Heart right ventricle (tissue), 16 donors: ENCODE measurements at regions not wholly inside any gene's neighbourhood (a gene's known extent, or its start where the extent isn't known, plus 50 kb on each side); places are given as distances from the start of the nearest gene placed in this dataset.
"Not testable (repeated sequence)": the region's sequence is repeated elsewhere in the genome, so short reads cannot be mapped to it uniquely, and the experiment has no call there.

ENCODE experiments used
- ATAC-seq, 8 donors: fragments of 200-7000 bp; cut with Tn5 transposase; one replicate each; pipeline ENCODE4 v1.9.1; 2020; ENCODE audit warnings: mild to moderate bottlenecking in 8 of 8, moderate library complexity in 8 of 8, moderate number of reproducible peaks in 1 of 8
- DNase-seq, 2 donors: peaks; one replicate each; pipeline ENCODE4 v3.0.0-alpha.2; 2020
- H3K27ac ChIP-seq, 10 donors: fragments of 200-600 bp; sonication (generic) in 2 of 10; one replicate each; pipeline versions ENCODE4 v1.5.0 to v1.8.0; 2020 to 2022; ENCODE audit warnings: mild to moderate bottlenecking in 3 of 10
- H3K27me3 ChIP-seq, 7 donors: fragments of 200-600 bp; one replicate each; pipeline ENCODE4 v1.8.0; 2021 to 2022; ENCODE audit warnings: mild to moderate bottlenecking in 2 of 7
- H3K36me3 ChIP-seq, 9 donors: fragments of 200-600 bp; sonication (generic) in 1 of 9; one replicate each; pipeline versions ENCODE4 v1.5.0 to v1.8.0; 2020 to 2022; ENCODE audit warnings: mild to moderate bottlenecking in 2 of 9
- H3K4me1 ChIP-seq, 9 donors: fragments of 200-600 bp; sonication (generic) in 1 of 9; one replicate each; pipeline versions ENCODE4 v1.5.0 to v1.8.0; 2020 to 2022; ENCODE audit warnings: mild to moderate bottlenecking in 4 of 9
- H3K4me3 ChIP-seq, 10 donors: fragments of 200-600 bp; sonication (generic) in 2 of 10; one replicate each; pipeline versions ENCODE4 v1.5.0 to v1.8.0; 2020 to 2022; ENCODE audit warnings: mild to moderate bottlenecking in 7 of 10, moderate library complexity in 2 of 10
- H3K9me3 ChIP-seq, 11 donors: fragments of 200-600 bp in 10 of 11; sonication (generic) in 2 of 11; one replicate each; pipeline versions ENCODE4 v1.5.0 to v1.8.0; 2013 to 2022; ENCODE audit warnings: mild to moderate bottlenecking in 2 of 11, control low read depth in 1 of 11, moderate library complexity in 1 of 11
- WGBS, 2 donors: extraction: QIAGEN DNeasy Blood & Tissue Kit; methylation state at CpG; one replicate each; pipeline ENCODE4 v1.1.7; 2013; ENCODE audit warnings: inconsistent platforms in 1 of 2; 5-methylcytosine and 5-hydroxymethylcytosine counted together
- intact Hi-C, 10 donors: fragments of 100-400 bp; cut with DNase I; formaldehyde crosslinking; loops; one replicate each; pipeline versions ENCODE4 v1.11.1 to v1.14.2; 2022
- TF ChIP-seq, protein P1 (sequence below), 9 donors: fragments of 200-600 bp; sonication (generic) in 2 of 9; IDR thresholded peaks; one replicate each; pipeline versions ENCODE4 v1.5.0 to v1.8.0; 2021 to 2022; ENCODE audit warnings: antibody characterized with exemption in 9 of 9, mild to moderate bottlenecking in 5 of 9, moderate library complexity in 1 of 9
- donor health status: Arrhythmogenic right ventricular cardiomyopathy.
- donor health status: ischemic (EF 13 %, LVEDD 7.1; RV severe dilation, severe dysfunction).
- donor health status: healthy with polysubstance abuse.
- donor health status: DM: no; HTN: yes; CAD: no.
- donor health status: DM: no; HTN: no; CAD: no.
- donor health status: ischemic (EF 25% LVEDD 6.9; RV normal size, moderate dysfunction).
- donor health status: ischemic (EF 25% LVEDD 5.7; RV mildly dilated, moderate dysfunction).
- donor health status: healthy.
- donor health status: DM: yes; HTN: yes; CAD: no.
- donor health status: Ischemic cardiomyopathy.
- donor health status: ischemic (EF 35%, LVEDD 5.7; RV mildly dilated, moderate dysfunction).
- donor health status: nonischemic (EF 11% LVEDD 7.7; RV severe dilation, severe dysfunction).
- donor health status: DM: yes; HTN: yes; CAD: no.
- donor health status: PGD.
- donor health status: ischemic (EF 29% LVEDD 5.4; RV normal size, mild dysfunction).
- donor health status: nonischemic (EF 23%, LVEDD 6.1; RV moderate dilation, normal function).

DNA sequence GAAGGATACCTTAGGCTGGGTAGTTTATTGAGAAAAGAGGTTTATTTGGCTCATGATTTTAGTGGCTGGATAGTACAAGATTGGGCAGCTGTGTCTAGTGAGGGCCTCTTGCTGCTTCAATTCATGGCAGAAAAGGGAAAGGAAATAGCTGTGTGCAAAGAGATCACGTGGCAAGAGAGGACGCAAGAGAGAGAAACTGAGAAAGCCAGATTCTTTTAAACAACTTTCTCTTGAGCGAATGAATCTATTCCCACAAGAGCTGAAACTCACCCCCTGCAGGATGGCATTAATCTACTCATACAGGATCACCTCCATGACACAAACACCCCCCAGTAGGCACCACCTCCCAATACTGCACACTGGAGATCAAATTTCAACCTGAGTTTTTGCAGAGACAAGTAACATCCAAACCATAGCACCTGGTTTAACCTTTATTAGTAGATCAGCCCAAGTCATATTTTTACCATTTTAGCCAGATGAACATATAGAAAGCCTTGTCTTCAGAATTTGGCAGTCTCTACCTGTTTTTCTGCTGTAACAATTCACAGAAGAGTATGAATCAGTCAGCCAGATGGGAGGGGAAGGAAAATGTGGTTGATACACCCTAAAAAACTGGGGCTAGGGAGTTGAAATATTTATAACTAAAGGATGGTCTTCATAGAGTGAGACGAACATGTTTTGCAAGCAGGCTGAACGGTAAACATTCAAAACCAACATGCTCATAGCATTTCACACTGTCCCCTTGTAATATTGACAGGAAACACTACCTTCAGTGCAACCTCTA lies 73.9 kb upstream of the NCKAP5 start:
- TF ChIP-seq, protein P1, sequence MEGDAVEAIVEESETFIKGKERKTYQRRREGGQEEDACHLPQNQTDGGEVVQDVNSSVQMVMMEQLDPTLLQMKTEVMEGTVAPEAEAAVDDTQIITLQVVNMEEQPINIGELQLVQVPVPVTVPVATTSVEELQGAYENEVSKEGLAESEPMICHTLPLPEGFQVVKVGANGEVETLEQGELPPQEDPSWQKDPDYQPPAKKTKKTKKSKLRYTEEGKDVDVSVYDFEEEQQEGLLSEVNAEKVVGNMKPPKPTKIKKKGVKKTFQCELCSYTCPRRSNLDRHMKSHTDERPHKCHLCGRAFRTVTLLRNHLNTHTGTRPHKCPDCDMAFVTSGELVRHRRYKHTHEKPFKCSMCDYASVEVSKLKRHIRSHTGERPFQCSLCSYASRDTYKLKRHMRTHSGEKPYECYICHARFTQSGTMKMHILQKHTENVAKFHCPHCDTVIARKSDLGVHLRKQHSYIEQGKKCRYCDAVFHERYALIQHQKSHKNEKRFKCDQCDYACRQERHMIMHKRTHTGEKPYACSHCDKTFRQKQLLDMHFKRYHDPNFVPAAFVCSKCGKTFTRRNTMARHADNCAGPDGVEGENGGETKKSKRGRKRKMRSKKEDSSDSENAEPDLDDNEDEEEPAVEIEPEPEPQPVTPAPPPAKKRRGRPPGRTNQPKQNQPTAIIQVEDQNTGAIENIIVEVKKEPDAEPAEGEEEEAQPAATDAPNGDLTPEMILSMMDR (IDR thresholded peaks at IDR 0.05) = no peak
- intact Hi-C loops = no loop called here
- 72 to 76% methylated on average over 5 of the region's 5 CpGs for WGBS, 2 donors
- peak in 1 of 8 donors; percentile 47 for ATAC-seq
- Histone ChIP-seq H3K9me3 (peaks cover 0 to 14% (median 0%) of the 10 kb centered on the region in 11 donors), H3K4me1 (peaks cover 0 to 14% (median 0%) of the 10 kb centered on the region in 9 donors), H3K4me3 (no peak overlapping the region), H3K27me3 (no peaks in the 10 kb centered on the region), H3K36me3 (no peaks in the 10 kb centered on the region), H3K27ac (no peak overlapping the region)
- DNase-seq = no peak

GRCh38 chr2:133642791-133643191 lies 74.5 kb upstream of the NCKAP5 start:
- DNase-seq = no peak

DNA sequence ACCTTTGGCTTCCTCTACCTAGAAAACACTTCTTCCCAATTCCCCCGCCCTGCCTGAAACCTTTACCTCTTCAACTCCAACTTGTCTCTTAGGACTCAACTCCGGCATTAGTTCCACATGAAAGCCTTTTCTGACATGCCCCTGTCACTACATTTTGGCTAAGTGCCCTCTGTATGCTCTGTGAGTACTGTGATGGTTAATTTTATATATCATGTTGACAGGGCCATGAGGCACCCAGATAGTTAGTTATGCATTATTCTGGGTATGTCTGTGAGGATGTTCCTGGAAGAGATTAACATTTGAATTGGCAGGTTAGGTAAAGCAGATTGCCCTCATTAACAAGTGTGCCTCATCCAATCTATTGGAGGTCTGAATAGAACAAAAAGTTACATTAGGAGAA lies 75.6 kb upstream of the NCKAP5 start:
- no peak overlapping the region for H3K27ac ChIP-seq
- TF ChIP-seq, protein P1 (IDR thresholded peaks at IDR 0.05) = no peak
- H3K4me3 ChIP-seq = no peak overlapping the region
- H3K4me1 ChIP-seq = peaks cover 0 to 14% (median 0%) of the 10 kb centered on the region in 9 donors
- peaks cover 0 to 14% (median 0%) of the 10 kb centered on the region in 11 donors for H3K9me3 ChIP-seq
- no peak for ATAC-seq
- no peaks in the 10 kb centered on the region for H3K27me3 ChIP-seq
- no peaks in the 10 kb centered on the region for H3K36me3 ChIP-seq
- intact Hi-C loops = no loop called here
- WGBS, 2 donors = 90% methylated on average over 2 of the region's 2 CpGs
- no peak for DNase-seq

More at GRCh38 chr2:133642791-133643191, 74.5 kb upstream of the NCKAP5 start:
- intact Hi-C loops = no loop called here
- no peak overlapping the region for H3K27ac ChIP-seq
- H3K4me1 ChIP-seq = peaks cover 0 to 14% (median 0%) of the 10 kb centered on the region in 9 donors
- peak in 3 of 8 donors; percentile 17 to 49 (median 45) for ATAC-seq
- H3K9me3 ChIP-seq = peaks cover 0 to 14% (median 0%) of the 10 kb centered on the region in 11 donors
- TF ChIP-seq, protein P1 (IDR thresholded peaks at IDR 0.05) = no peak
- H3K36me3 ChIP-seq = no peaks in the 10 kb centered on the region
- H3K27me3 ChIP-seq = no peaks in the 10 kb centered on the region
- H3K4me3 ChIP-seq = no peak overlapping the region

- H3K36me3 ChIP-seq = no peaks in the 10 kb centered on the region
- no peak for DNase-seq
- peaks cover 0 to 20% (median 0%) of the 10 kb centered on the region in 11 donors for H3K9me3 ChIP-seq
- ATAC-seq = no peak
- H3K4me3 ChIP-seq = no peak overlapping the region
- TF ChIP-seq, protein P1 (IDR thresholded peaks at IDR 0.05) = no peak
- no peaks in the 10 kb centered on the region for H3K27me3 ChIP-seq
- peaks cover 0 to 14% (median 0%) of the 10 kb centered on the region in 9 donors for H3K4me1 ChIP-seq
- intact Hi-C loops = no loop called here
- H3K27ac ChIP-seq = no peak overlapping the region
Observed at GRCh38 chr2:133644846-133645245, 76.6 kb upstream of the NCKAP5 start.

DNA sequence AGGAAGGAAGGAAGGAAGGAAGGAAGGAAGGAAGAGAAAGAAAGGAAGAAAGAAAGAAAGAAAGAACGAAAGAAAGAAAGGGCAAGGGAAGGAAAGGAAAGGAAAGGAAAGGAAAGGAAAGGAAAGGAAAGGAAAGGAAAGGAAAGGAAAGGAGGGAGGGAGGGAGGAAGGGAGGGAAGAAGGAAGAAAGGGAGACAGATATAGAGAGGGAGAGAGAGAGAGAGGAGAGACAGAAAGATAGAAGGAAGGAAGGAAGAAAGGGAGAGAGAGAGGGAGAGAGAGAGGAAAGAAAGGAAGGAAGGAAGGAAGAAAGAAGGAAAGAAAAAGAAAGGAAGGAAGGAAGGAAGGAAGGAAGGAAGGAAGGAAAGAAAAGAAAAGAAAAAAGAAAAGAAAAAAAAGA lies 79.1 kb upstream of the NCKAP5 start:
- H3K27ac ChIP-seq, DNase-seq, ATAC-seq, intact Hi-C loops, H3K27me3 ChIP-seq, H3K36me3 ChIP-seq, H3K4me3 ChIP-seq: not testable (repeated sequence)
- 92 to 95% methylated on average over 1 of the region's 1 CpG for WGBS, 2 donors
- H3K4me1 ChIP-seq = peaks cover 0 to 18% (median 4%) of the 10 kb centered on the region in 9 donors
- peaks cover 0 to 29% (median 6%) of the 10 kb centered on the region in 11 donors for H3K9me3 ChIP-seq
